Stimulated activated CD8-positive, alpha-beta memory T cell treated with anti-CD3 and anti-CD28 coated beads, Interleukin-4, amount 100 ng/mL, for 1 hour (primary cell): ENCODE measurements at regions not wholly inside any gene's neighbourhood (a gene's known extent, or its start where the extent isn't known, plus 50 kb on each side); places are given as distances from the start of the nearest gene placed in this dataset.

ENCODE experiments used
- DNase-seq, 2 donors: peaks; one replicate each; pipeline ENCODE4 v3.0.0-alpha.2; 2020; ENCODE audit warnings: low read depth in 2 of 2, low spot score in 1 of 2

GRCh38 chr10:29760138-29760900 lies 125.5 kb upstream of the SVIL start:
- no peak for DNase-seq

GRCh38 chr10:29757551-29758297 lies 123.0 kb upstream of the SVIL start:
- no peak for DNase-seq

- DNase-seq, result no peak
Observed at GRCh38 chr10:29756451-29756850, 121.7 kb upstream of the SVIL start.

- no peak for DNase-seq
Observed at GRCh38 chr10:29753283-29753682, 118.5 kb upstream of the SVIL start.

GRCh38 chr10:29751684-29752083 lies 116.9 kb upstream of the SVIL start:
- DNase-seq, result no peak

- no peak for DNase-seq
Observed at GRCh38 chr10:29751240-29751639, 116.5 kb upstream of the SVIL start.

GRCh38 chr10:29749150-29749549 lies 114.4 kb upstream of the SVIL start:
- DNase-seq, result no peak

- DNase-seq, result no peak
Observed at GRCh38 chr10:29748109-29748650, 113.4 kb upstream of the SVIL start.

- no peak for DNase-seq
Observed at GRCh38 chr10:29746080-29746797, 111.5 kb upstream of the SVIL start.

- DNase-seq, result no peak
Observed at GRCh38 chr10:29740981-29741545, 106.3 kb upstream of the SVIL start.

- no peak for DNase-seq
Observed at GRCh38 chr10:29738341-29738740, 103.6 kb upstream of the SVIL start.

GRCh38 chr10:29737074-29737593 lies 102.4 kb upstream of the SVIL start:
- DNase-seq, result no peak

GRCh38 chr10:29736366-29737073 lies 101.7 kb upstream of the SVIL start:
- DNase-seq, result no peak

GRCh38 chr10:29735628-29736365 lies 101.0 kb upstream of the SVIL start:
- DNase-seq, result peak; percentile 66 to 71

GRCh38 chr10:29734962-29735627 lies 100.3 kb upstream of the SVIL start:
- DNase-seq, result no peak

- no peak for DNase-seq
Observed at GRCh38 chr10:29734640-29734961, 99.8 kb upstream of the SVIL start.

- no peak for DNase-seq
Observed at GRCh38 chr10:29733323-29733722, 98.6 kb upstream of the SVIL start.

- DNase-seq, result no peak
Observed at GRCh38 chr10:29732918-29733317, 98.1 kb upstream of the SVIL start.

- DNase-seq, result no peak
Observed at GRCh38 chr10:29731760-29732159, 97.0 kb upstream of the SVIL start.
